MM.1S (cell line): ENCODE measurements at regions not wholly inside any gene's neighbourhood (a gene's known extent, or its start where the extent isn't known, plus 50 kb on each side); places are given as distances from the start of the nearest gene placed in this dataset.

Source experiments
- EZH2phosphoT487 ChIP-seq: fragments of 300-600 bp; sonication (generic); IDR thresholded peaks from 2 replicates; pipeline ENCODE4 v1.6.1; 2018; ENCODE audit warnings: antibody characterized with exemption, low read length
- TF ChIP-seq, protein P1 (sequence below): fragments of 300-600 bp; sonication (generic); IDR thresholded peaks from 2 replicates; pipeline ENCODE4 v1.5.1; 2016; ENCODE audit warnings: antibody characterized with exemption, low read length, mixed read lengths

DNA sequence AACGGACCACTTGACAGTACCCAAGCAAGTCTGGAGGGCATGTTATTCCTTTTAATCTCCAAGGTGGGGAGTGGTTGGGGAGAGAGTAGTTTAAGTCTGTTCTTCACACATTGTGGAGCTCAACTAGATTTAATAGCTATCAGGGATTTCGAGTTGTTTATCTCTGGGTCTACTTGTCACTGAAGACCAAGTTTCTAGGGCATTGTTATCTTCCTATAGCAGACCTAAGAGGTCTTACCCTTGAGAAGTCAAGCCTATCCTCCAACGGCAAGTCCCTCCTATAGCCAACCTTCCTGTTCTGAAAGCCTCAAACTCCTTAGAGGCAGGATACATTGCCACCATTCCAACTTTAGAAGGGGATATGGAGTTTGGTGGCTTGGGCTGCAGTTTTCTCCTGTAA lies 164.5 kb upstream of the MOCS1 start:
- no peak for TF ChIP-seq EZH2phosphoT487
- TF ChIP-seq, protein P1, sequence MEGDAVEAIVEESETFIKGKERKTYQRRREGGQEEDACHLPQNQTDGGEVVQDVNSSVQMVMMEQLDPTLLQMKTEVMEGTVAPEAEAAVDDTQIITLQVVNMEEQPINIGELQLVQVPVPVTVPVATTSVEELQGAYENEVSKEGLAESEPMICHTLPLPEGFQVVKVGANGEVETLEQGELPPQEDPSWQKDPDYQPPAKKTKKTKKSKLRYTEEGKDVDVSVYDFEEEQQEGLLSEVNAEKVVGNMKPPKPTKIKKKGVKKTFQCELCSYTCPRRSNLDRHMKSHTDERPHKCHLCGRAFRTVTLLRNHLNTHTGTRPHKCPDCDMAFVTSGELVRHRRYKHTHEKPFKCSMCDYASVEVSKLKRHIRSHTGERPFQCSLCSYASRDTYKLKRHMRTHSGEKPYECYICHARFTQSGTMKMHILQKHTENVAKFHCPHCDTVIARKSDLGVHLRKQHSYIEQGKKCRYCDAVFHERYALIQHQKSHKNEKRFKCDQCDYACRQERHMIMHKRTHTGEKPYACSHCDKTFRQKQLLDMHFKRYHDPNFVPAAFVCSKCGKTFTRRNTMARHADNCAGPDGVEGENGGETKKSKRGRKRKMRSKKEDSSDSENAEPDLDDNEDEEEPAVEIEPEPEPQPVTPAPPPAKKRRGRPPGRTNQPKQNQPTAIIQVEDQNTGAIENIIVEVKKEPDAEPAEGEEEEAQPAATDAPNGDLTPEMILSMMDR: no peak
